HG03469 (cell line): ENCODE measurements at regions not wholly inside any gene's neighbourhood (a gene's known extent, or its start where the extent isn't known, plus 50 kb on each side); places are given as distances from the start of the nearest gene placed in this dataset.
"Not testable (repeated sequence)": the region's sequence is repeated elsewhere in the genome, so short reads cannot be mapped to it uniquely, and the experiment has no call there.

Source experiments
- ATAC-seq: cut with Tn5 transposase; IDR thresholded peaks from one replicate; pipeline ENCODE4 v1.9.1; 2021; ENCODE audit warnings: mild to moderate bottlenecking, moderate library complexity, moderate number of reproducible peaks; ENCODE audit not compliant: unreplicated experiment

GRCh38 chrX:137878401-137878800 is 312.5 kb downstream of the ZIC3 start:
- ATAC-seq: no peak

DNA sequence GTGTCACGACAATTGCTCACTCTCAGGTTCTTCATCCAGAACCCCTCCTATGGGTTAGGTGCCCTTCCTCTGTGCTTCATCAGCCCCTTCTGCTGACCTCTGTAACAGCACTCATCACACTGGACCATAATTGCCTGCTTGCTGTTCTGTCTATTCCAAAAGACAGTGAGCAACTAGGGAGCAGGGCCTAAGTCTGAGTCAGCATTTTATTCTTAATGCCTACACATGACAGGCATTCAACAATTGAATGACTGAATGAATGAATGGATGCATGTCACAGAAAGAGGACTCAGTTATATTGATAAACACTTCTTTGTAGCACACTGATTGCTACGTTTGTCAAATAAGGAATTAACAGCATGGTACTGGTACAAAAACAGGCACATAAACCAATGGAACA is 317.0 kb downstream of the ZIC3 start:
- ATAC-seq: no peak

DNA sequence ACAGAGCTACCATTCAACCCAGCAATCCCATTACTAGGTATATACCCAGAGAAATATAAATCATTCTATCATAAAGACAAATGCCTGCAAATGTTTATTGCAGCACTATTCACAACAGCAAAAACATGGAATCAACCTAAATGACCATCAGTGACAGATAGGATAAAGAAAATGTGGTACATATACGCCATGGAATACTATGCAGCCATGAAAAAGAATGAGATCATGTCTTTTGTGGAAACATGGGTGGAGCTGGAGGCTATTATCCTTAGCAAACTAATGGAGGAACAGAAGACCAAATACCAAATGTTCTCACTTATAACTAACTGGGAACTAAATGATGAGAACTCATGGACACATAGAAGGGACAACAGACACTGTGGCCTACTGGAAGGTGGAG is 318.9 kb downstream of the ZIC3 start:
- not testable (repeated sequence) for ATAC-seq

DNA sequence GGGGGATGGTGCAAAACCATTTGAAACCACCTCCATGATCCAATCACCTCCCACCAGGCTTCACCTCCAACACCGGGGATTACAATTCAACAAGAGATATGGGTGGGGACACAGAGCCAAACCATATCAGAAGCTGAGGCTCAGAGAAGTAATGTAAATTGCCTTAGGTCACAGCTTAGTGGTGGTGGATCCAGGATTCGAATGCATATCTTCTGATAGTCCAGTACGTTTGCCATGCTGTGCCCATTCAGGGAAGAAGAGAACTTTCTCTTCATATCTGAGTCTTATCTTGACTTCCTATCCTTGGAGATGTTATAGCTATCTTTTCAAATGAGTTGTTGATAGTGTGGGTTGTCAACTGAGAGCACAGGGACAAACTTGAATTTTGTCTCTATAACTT is 325.5 kb downstream of the ZIC3 start:
- no peak for ATAC-seq

DNA sequence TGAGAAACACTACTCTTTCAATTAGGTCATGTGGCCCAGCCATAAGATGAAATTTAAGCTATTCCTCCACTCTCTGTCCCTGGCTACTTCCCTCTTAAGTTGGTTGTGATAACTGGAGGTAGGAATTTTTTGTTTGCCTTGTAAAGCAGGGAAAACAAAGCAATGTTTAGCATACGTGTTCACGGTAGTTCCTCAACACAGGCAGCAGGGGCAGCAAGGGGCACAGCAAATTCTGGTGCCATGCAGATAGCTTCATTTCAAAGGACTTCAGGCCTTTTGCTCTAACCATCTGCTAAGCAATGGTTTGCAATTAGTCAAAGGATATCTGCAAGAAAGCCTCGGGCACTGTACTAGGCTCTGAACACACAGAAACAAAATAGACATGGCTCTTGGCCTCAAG is 330.2 kb downstream of the ZIC3 start:
- no peak for ATAC-seq

DNA sequence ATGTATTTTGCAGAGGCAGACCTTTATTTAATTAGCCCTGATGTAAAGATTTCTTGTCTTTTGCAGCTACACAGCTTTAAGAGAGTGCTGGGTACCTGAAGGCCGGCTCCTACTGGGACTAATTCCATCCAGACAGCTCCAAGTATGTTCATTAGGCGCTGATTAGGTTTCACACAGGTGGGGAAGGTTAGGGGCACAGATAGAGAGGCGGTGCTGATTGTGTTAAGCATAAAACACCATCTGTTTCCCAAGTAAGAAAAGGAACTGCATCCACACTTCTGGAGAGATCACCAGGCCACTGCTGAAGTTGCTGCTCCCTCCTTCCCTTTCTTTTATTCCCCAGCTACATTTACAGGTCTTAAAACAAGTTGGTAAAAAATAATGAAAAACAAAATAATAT is 349.5 kb downstream of the ZIC3 start:
- ATAC-seq: no peak

GRCh38 chrX:137916090-137916746 is 350.3 kb downstream of the ZIC3 start:
- no peak for ATAC-seq

- ATAC-seq: no peak
Measured at GRCh38 chrX:137926090-137926489, 360.2 kb downstream of the ZIC3 start.

GRCh38 chrX:137929951-137930350 is 364.0 kb downstream of the ZIC3 start:
- ATAC-seq: no peak

GRCh38 chrX:137930533-137930932 is 364.6 kb downstream of the ZIC3 start:
- no peak for ATAC-seq

- ATAC-seq: not testable (repeated sequence)
Measured at GRCh38 chrX:137934214-137934613, 368.3 kb downstream of the ZIC3 start.

DNA sequence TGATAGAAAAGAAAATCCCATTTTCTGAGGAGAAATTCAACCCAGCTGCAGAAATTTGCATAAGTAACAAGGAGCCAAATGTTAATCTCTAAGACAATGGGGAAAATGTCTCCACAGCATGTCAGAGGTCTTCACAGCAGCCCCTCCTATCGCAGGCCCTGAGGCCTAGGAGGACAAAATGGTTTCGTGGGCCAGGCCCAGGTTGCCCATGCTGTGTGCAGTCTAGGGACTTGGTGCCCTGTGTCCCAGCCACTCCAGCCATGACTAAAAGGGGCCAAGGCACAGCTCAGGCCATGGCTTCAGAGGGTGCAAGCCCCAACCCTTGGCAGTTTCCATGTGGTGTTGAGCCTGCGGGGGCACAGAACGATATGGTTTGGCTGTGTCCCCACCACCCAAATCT is 369.0 kb downstream of the ZIC3 start:
- ATAC-seq: not testable (repeated sequence)

GRCh38 chrX:137945470-137945869 is 379.5 kb downstream of the ZIC3 start:
- no peak for ATAC-seq

DNA sequence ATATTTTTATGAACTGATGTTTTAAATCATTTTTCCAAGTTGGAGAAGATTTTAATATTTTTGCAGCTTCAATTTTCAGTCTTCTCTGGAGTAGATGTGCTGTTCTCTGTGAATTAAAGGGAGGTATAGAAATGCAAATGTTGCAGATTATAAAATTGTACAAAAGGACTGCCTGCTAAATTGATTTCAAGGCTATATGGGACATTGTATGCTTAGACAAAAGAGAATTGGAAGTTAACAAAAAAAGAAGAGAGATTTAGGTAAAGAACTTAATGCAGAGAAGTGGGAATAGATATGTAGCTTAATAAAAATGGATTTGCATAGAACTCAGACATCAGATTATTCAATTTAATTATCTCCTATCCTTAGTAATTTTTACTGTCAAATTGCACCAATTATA is 403.3 kb downstream of the ZIC3 start:
- no peak for ATAC-seq

- ATAC-seq: no peak
Measured at GRCh38 chrX:137982472-137983172, 416.7 kb downstream of the ZIC3 start.

DNA sequence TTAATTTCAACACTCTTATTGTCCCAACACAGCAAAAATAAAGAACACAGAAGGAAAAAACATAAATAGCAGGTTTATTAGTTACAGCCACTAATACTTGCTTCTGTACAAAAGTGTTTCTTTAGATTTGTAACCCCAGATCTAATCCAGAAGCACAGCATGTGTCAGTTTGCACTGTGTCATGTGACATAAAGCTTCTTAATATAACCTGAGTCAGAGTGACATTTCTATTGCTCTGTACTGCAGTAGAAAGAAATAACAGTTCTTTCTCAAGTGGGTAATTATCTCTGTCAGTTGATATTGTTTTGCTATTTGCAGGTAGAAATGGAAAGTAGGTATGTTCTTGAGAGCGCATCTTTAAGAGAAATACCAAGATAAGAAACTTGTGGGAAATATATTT is 422.5 kb downstream of the ZIC3 start:
- ATAC-seq: no peak

DNA sequence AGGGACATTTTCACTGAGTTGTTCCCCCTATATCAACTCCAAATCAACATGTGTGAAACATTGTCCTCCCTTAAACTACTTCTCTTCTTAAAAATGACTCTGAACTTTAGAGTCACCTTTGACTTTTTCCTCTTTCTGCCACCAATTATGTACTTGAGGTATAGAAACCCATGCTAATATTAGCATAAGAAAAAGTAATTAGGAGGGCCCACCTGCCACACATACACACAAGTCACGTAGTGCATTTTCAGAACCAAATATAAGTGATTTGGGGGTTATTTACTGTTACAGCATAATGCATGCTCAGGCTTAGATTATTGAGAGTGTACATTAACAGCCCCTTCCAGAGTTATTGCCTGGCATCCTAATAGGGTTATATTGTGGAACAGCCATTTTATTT is 432.7 kb downstream of the ZIC3 start:
- ATAC-seq: no peak

- ATAC-seq: no peak
Measured at GRCh38 chrX:137999071-137999470, 433.1 kb downstream of the ZIC3 start.

DNA sequence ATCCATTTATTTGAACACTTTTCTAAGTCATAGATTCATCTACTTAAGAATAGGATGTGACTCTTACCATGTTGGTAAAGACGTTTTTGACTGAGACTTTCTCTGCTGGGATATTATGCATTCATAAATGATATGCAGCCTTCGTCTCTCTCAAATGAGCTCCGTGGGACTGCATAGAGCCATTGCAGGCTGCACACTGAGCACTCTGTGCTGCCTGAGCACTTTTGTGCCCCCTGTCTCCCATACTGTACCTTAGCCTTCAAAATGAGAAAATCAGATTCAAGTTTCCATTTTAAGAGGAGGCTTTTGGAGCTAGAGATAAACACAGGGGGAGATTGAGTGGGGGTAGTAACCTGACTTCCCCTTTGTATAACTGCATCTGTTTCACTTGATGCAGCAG is 433.6 kb downstream of the ZIC3 start:
- ATAC-seq: no peak

- no peak for ATAC-seq
Measured at GRCh38 chrX:138001226-138001625, 435.3 kb downstream of the ZIC3 start.

DNA sequence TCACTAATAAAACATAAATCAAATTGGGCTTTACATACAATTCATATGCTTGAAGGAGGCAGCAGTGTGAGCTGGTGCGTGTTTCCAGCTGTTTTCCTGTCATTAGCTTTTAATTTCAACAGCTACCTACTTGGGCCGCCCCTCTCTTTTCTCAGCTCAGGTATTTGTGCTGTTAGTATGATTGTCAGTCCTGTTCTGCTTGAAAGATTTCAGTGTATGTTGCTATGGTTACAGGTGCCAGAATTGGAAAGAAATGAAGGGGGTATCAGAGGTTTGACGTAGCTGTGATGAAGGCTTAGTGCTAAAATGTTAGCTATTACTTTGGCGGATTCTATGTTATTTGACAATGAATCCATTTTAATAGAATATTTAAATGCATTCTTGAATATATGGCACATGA is 440.3 kb downstream of the ZIC3 start:
- no peak for ATAC-seq

- no peak for ATAC-seq
Measured at GRCh38 chrX:138008281-138008680, 442.4 kb downstream of the ZIC3 start.

GRCh38 chrX:138011468-138011867 is 445.5 kb downstream of the ZIC3 start:
- ATAC-seq: no peak
